NT2/D1 (cell line): ENCODE measurements at regions not wholly inside any gene's neighbourhood (a gene's known extent, or its start where the extent isn't known, plus 50 kb on each side); places are given as distances from the start of the nearest gene placed in this dataset.
"Not testable (repeated sequence)": the region's sequence is repeated elsewhere in the genome, so short reads cannot be mapped to it uniquely, and the experiment has no call there.

Experiments
- DNase-seq: peaks from one replicate; pipeline ENCODE4 v3.0.0-alpha.2; 2011; ENCODE audit warnings: low read depth, low spot score
- H3K27me3 ChIP-seq: 2 replicates; pipeline ENCODE4 v1.6.0; 2011; ENCODE audit warnings: mild to moderate bottlenecking; ENCODE audit not compliant: insufficient read length, insufficient read depth
- H3K36me3 ChIP-seq: 2 replicates; pipeline ENCODE4 v1.6.1; 2011; ENCODE audit warnings: mild to moderate bottlenecking, low read length, mixed read lengths; ENCODE audit not compliant: insufficient read depth, insufficient read length
- H3K4me1 ChIP-seq: 2 replicates; pipeline ENCODE4 v1.5.1; 2011; ENCODE audit not compliant: insufficient read depth, insufficient read length
- H3K4me3 ChIP-seq: 2 replicates; pipeline ENCODE4 v1.5.1; 2011; ENCODE audit warnings: low read depth; ENCODE audit not compliant: insufficient read length
- H3K9ac ChIP-seq: 2 replicates; pipeline ENCODE4 v1.6.0; 2011; ENCODE audit warnings: low read depth; ENCODE audit not compliant: insufficient read length
- H3K9me3 ChIP-seq: 2 replicates; pipeline ENCODE4 v1.5.1; 2011; ENCODE audit warnings: mild to moderate bottlenecking, low read length; ENCODE audit not compliant: insufficient read depth
- SUZ12 ChIP-seq: IDR thresholded peaks from 2 replicates; pipeline ENCODE4 v1.6.1; 2011; ENCODE audit not compliant: insufficient read length, insufficient read depth; ENCODE audit errors: extremely low read depth
- YY1 ChIP-seq: IDR thresholded peaks from 2 replicates; pipeline ENCODE4 v1.6.1; 2011; ENCODE audit not compliant: insufficient read length, insufficient read depth
- ZNF274 ChIP-seq: IDR thresholded peaks from 2 replicates; pipeline ENCODE4 v1.6.1; 2011; ENCODE audit warnings: mild to moderate bottlenecking, low read depth, low read length

DNA sequence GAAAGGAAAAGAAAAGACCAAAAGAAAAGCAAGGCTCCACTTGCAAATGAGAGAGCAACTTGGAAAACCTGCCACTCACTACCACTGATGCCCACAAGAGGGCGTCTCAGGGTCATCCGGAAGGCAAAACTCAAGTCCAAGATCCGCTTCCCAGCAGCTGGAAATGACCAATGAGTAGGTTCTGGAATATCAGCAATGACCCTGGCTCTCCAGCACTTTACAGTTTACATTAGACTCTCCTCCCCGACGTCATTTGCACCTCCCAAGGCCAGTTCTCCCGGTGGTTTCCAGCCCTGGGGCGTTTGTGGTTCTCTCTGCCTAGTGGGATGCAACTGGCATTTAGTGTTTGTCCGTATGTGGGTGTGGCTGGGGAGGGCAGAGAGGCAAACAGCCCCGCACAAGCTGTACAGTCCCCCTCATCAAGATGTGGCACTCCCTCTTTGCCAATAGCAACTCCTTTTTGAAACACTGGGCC, 193.8 kb upstream of the ZNF618 start:
- H3K4me3 ChIP-seq, result no peak overlapping the region
- no peaks in the 10 kb centered on the region for H3K9me3 ChIP-seq
- no peaks in the 10 kb centered on the region for H3K36me3 ChIP-seq
- no peak overlapping the region for H3K9ac ChIP-seq
- peaks cover under 1% of the 10 kb centered on the region for H3K4me1 ChIP-seq
- peak; percentile 84 for DNase-seq
- TF ChIP-seq YY1 (no peak), ZNF274 (no peak), SUZ12 (no peak)
- peaks cover 24% of the 10 kb centered on the region for H3K27me3 ChIP-seq

DNA sequence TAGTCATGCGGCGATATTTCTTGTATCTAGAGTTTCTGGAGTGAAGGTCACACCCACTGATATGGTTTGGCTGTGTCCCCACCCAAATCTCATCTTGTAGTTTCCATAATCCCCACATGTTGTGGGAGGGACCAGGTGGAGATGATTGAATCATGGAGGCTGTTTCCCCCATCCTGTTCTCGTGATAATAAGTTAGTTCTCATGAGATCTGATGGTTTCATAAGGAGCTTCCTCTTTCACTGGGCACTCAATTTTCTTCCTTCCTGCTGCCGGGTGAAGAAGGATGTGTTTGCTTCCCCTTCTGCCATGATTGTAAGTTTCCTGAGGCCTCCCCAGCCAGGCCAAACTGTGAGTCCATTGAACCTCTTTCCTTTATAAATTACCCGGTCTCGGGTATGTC, 190.5 kb upstream of the ZNF618 start:
- H3K27me3 ChIP-seq, result peaks cover 51% of the 10 kb centered on the region
- not testable (repeated sequence) for H3K4me3 ChIP-seq, H3K4me1 ChIP-seq, DNase-seq, H3K36me3 ChIP-seq, H3K9me3 ChIP-seq, H3K9ac ChIP-seq

DNA sequence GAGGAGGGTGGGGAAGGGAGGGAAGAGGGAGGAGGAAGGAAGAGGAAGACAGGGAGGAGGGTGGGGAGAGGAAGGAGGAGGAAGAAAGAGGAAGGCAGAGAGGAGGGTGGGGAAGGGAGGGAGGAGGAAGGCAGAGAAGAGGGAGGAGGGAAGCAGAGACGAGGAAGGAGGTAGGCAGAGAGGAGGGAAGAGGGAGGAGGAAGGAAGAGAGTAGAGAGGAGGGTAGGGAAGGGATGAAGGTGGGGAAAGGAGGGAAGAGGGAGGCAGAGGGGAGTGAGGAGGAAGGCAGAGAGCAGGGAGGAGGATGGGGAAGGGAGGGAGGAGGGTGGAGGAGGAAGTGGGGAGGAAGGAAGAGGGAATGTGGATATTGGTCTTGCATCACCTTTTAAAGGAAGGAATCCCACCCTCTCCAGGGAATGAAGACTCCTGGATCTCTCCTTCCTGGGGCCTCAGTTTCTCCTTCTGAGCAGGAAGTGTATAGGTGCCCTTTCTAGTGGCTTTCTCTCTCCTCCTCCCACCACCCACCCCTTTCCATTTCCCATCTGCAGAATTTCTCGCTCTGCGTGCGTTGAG, 188.9 kb upstream of the ZNF618 start:
- TF ChIP-seq SUZ12, result no peak
- TF ChIP-seq YY1, result no peak
- TF ChIP-seq ZNF274, result no peak
- peak overlapping the region; percentile 62 for H3K9ac ChIP-seq
- DNase-seq, result no peak
- no peaks in the 10 kb centered on the region for H3K9me3 ChIP-seq
- peak overlapping the region; percentile 46 for H3K4me3 ChIP-seq
- peaks cover 7% of the 10 kb centered on the region for H3K4me1 ChIP-seq
- H3K36me3 ChIP-seq, result no peaks in the 10 kb centered on the region
- H3K27me3 ChIP-seq, result peaks cover 51% of the 10 kb centered on the region

DNA sequence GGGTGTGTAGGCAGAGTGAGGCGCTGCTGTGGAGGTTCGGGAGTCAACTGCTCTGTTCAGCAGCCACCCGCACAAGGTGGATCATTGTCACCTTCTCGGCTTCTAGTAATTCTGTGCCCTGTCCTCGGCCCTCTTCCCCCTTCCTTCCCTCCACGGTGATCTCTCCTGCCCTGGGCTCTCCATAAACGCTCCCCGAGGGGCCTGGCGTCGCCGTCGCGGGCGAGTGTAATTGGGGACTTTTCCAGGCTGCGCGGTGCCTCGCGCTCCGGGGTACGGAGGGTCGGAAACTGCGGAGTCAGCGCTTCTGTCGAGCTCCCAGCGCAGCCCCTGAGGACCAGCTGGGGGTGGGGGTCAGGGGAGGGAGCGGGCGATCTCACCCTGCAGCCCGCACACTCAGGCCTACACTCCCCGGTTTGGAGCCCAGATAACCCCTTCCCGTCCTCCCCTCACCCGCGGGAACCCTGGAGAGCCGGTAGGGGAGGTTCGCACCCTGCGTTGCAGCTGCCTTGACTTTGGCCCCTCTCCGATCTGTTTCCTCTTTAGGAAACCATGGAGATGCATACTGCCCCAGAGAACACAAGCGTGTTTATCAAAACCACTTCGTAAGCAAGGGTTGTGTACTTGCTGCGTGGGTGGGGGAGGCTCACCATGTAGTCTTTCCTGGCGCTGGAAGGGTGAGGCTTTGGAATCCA, 188.3 kb upstream of the ZNF618 start:
- no peaks in the 10 kb centered on the region for H3K36me3 ChIP-seq
- peaks cover 51% of the 10 kb centered on the region for H3K27me3 ChIP-seq
- no peak for DNase-seq
- peak overlapping the region; percentile 62 for H3K9ac ChIP-seq
- TF ChIP-seq ZNF274 (no peak), YY1 (no peak), SUZ12 (no peak)
- 0 out of 2 replicates have a peak, but pooled peaks cover under 1% of the 10 kb centered on the region for H3K9me3 ChIP-seq
- peak overlapping the region; percentile 46 for H3K4me3 ChIP-seq
- H3K4me1 ChIP-seq, result peaks cover 7% of the 10 kb centered on the region

GRCh38 chr9:113690055-113690740, 185.9 kb upstream of the ZNF618 start:
- peaks cover 47% of the 10 kb centered on the region for H3K27me3 ChIP-seq
- H3K9me3 ChIP-seq, result peaks cover 22% of the 10 kb centered on the region; the same call in 1 of the 2 replicates
- no peak overlapping the region for H3K4me3 ChIP-seq
- H3K36me3 ChIP-seq, result no peaks in the 10 kb centered on the region
- H3K4me1 ChIP-seq, result peaks cover 7% of the 10 kb centered on the region
- no peak overlapping the region for H3K9ac ChIP-seq
- no peak for DNase-seq
- no peak for TF ChIP-seq SUZ12
- TF ChIP-seq YY1, result no peak
- TF ChIP-seq ZNF274, result no peak

DNA sequence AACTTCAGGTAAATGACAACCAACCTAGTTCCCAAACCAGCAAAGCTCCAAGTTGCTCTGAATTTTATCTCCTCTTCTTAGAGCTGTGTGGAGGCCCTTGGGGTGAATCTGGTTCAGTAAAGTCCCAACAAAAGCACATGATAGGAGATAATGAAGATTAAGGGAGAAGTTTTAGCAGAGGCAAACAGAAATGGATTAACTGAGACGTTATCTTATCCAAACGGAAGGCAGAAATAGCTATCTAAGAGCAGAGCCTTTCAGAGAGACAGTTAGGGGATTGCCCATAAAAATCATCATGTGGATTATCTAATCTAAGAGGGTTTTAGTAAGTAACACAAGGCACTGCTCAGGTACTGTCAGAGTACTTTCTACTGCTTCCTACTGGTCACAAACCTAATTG, 183.9 kb upstream of the ZNF618 start:
- H3K4me3 ChIP-seq, result no peak overlapping the region
- no peak for DNase-seq
- peaks cover 33% of the 10 kb centered on the region; the same call in 1 of the 2 replicates for H3K9me3 ChIP-seq
- H3K9ac ChIP-seq, result no peak overlapping the region
- TF ChIP-seq ZNF274, result no peak
- no peak for TF ChIP-seq SUZ12
- TF ChIP-seq YY1, result no peak
- H3K4me1 ChIP-seq, result peaks cover 7% of the 10 kb centered on the region
- H3K36me3 ChIP-seq, result no peaks in the 10 kb centered on the region
- peaks cover 28% of the 10 kb centered on the region for H3K27me3 ChIP-seq

DNA sequence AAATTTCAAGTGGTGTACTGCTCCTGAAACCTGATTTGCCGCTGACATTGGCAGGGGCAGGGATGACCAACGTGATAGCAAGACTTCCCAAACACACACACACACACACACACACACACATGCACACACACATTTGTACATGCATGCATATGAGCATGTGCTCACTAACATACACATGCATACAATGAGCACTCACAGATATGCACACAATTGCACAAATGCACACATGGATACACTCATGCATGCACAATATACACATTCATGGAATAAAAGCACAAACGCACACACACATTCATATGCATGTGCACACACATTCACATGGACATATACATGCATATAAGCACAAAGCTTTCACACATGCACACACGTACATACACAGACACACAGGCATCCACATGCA, 181.2 kb upstream of the ZNF618 start:
- Histone ChIP-seq H3K36me3 (no peaks in the 10 kb centered on the region), H3K27me3 (peaks cover 2% of the 10 kb centered on the region), H3K9me3 (peaks cover 33% of the 10 kb centered on the region; the same call in 1 of the 2 replicates), H3K4me1 (no peaks in the 10 kb centered on the region), H3K4me3 (no peak overlapping the region), H3K9ac (no peak overlapping the region)
- TF ChIP-seq ZNF274 (no peak), YY1 (no peak), SUZ12 (no peak)
- DNase-seq, result no peak
